GM19463 (cell line): ENCODE measurements at regions not wholly inside any gene's neighbourhood (a gene's known extent, or its start where the extent isn't known, plus 50 kb on each side); places are given as distances from the start of the nearest gene placed in this dataset.
"Not testable (repeated sequence)": the region's sequence is repeated elsewhere in the genome, so short reads cannot be mapped to it uniquely, and the experiment has no call there.

Experiments used
- ATAC-seq: cut with Tn5 transposase; IDR thresholded peaks from one replicate; pipeline ENCODE4 v1.9.1; 2021; ENCODE audit warnings: mild to moderate bottlenecking, moderate library complexity; ENCODE audit not compliant: unreplicated experiment

DNA sequence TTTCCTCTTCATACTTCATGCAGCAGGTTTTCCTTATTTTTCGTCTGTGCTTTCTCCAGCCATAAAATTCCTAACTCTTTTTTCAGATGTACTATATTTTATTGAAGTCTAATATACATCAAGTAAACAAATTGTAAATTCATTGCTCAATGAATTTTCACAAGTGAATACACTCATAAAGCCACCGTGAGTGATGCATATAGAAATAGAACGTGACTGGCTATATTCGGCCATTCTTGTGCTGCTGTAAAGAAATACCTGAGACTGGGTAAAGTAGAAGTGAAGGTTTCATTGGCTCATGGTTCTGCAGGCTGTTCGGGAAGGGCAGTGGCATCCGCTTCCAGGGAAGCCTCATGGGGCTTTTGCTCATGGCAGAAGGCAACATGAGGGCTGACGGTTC is 868.4 kb upstream of the EEF2KMT start:
- no peak for ATAC-seq

DNA sequence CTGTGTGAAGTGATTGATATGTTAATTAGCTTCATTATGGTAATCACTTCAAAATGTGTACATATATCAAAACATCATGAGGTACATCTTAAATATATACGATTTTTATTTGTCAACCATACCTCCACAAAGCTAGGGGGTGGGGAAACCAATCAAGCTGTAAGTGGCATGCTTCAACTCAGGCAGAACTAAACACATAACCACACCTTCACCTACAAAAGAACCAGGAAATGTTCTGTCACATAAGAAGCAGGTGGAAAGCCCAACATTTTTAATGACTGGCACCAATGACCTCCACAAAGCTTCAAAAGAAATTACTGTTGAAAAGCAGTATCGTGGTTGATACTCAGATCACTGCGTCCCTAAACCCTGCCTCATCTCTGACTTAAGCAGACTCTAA is 867.7 kb upstream of the EEF2KMT start:
- ATAC-seq, result no peak

DNA sequence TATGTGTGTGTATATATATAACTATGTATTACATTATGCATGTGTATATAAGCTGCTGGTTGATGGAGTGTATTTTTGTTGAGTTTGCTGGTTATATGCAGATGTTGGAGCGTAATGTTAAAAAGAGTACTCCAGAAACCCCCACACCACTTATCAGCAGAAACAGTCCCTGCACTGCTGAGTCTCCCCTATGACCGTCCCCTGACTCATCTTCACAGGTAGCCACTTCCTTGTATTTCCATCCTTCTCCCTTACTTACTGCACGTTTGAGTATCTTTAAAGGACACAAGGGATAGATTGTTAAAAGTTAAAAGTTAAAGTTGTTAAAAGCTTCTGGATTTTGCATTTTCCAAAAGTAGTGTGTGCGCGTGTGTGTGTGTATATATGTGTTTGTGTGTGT is 853.9 kb upstream of the EEF2KMT start:
- no peak for ATAC-seq

DNA sequence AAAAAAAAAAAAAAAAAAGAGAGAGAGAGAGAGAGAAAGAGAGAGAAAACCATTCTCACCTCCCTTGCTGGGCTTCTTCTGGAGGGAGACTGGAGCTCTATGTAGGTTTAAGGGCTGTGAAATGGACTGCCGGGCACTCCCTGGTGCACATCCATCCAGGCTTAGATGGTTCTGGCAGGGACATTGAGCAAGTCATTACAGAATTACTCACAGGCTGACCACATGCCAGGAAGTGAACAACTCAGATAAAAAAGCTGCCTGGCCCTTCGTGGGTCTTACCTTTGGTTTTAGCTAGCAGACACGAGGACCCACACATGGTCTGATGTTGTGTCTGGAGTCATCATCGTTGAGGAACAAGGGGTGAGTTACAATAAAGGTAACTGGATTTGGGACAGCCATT is 847.4 kb upstream of the EEF2KMT start:
- ATAC-seq, result no peak

DNA sequence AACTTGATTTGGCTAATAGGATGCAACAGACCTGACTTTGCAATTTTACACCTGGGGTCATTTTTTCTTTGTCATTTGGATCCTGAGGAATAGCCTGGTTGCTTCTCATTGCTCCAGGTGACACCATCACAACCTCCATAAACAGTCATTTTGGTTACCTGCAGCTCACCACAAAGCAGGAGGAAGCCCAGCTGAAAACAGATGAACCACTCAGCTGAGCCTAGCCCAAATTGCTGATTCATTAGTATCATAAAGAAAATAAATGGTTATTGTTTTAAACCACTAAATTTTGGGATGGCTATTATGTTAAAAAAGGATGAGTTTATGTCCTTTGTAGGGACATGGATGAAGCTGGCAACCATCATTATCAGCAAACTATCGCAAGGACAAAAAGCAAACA is 841.0 kb upstream of the EEF2KMT start:
- ATAC-seq, result no peak

DNA sequence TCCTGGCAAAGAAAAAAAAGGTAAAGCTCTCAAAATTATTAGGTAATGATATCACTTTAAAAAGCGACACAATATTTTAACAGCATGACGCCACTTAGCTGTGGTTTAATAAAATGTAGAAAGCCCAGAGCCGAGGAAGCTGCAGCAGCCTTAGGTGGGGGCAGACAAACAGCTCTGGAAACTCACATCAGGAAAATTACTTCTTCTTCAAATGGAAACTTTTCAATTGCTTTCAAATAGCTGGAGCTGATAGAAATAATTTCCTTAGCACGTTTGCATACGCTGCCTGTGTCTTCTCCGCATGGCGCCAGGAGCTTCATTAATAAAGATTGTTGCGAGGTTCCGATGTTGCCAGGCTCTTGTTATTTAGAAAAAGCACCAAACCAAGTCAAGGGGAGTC is 835.3 kb upstream of the EEF2KMT start:
- ATAC-seq, result no peak

GRCh38 chr16:5928476-5929065 is 831.0 kb upstream of the EEF2KMT start:
- no peak for ATAC-seq

GRCh38 chr16:5925850-5926249 is 828.3 kb upstream of the EEF2KMT start:
- ATAC-seq, result no peak

DNA sequence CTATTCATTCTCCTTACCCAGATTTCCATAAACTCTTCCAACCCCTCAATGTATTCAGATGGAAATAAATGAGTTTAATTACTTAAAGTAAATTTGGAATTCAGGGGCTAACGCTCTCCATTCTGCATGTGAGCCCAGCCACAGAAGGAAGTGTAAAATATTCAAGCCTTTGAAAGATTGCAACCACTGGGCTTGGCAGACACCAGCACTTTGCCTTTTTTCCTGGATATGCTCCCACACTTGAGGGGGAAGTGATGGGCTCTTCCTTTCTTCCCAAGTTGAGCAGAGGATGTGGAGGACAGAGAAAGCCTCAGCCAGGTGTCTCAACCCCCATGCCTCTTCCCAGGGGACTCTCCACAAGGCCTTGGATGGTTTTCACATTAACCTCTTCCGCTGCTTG is 825.1 kb upstream of the EEF2KMT start:
- ATAC-seq, result no peak

DNA sequence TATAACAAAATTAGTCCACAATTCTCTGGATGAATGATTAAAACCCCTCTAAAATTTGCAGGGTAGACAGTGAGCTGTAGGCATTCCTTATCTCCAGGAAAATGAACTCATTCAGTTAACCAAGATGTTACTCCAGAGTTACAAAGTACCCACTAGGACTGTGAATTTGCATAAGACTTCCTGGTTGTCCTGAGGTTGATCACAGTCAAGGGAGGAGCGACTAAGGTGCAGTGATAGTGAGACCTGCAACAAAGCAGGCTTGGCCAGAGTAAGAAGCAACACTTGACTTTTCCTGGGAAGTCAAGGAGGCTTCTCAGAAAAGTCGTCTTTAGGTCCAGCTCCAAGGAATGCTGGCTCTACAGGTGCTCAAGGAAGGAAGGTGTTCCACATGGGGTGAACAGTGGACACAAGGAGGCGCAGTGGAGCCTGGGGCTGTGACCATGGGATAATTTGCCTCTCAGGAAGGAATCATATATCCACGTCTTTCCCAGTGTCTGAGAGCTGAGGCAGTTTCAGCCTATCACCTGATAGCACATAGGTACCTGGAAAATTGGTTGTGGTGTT is 821.1 kb upstream of the EEF2KMT start:
- no peak for ATAC-seq

DNA sequence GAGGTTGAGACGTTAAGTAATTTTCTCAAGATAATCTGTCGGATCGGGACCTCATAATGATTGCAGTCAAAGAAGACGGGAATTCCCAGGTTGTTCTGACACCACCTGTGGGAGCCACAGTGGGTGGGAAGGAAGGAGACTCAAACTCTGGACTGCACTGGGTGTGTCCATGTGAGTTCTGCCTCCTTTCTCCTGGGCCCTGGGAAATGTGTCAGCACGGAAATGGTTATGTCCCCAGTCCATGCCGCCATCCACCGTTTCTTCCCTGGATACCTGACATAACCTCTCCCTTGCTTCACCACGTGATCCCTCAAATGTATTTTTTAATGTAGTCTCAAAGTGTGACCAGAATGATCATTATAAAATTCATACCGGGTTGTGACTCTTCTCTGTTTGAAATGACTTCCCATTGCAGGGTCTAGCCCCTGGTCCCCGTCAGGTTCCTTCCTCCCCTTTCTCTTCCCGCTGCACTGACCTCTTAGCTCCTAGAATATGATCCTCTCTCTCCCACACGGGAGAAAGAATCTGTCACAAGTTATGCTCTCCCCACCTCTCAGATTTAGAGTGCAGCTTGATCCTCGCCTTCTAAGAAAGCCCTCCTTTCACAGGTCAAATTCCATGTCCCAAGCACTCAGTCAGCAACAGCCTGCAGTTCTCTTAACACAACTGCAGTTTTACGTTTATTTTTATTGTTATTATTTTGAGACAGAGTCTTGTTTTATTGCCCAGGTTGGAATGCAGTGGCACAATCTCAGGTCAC is 820.0 kb upstream of the EEF2KMT start:
- ATAC-seq, result no peak

- ATAC-seq, result no peak
These were observed 819.2 kb upstream of the EEF2KMT start for GRCh38 chr16:5916711-5917191.

DNA sequence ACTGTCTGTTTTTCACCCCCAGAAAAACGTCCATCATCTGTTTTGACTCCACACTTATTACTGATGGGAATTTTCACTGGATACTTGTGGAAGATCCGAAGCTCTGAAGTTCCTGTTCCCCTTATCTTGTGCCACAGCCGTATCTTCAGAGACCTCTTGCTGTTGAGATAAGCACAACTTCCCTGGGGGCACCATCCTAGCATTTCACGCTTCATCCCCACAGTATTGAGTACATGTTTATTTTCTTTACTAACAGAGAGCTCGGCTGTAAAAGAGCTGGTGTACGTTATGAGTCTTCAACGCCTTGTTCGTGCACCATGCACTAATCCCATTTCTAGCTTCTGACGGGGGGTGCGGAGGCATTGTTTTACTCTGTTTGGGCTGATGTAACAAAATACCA is 813.6 kb upstream of the EEF2KMT start:
- no peak for ATAC-seq

GRCh38 chr16:5909556-5909955 is 812.0 kb upstream of the EEF2KMT start:
- not testable (repeated sequence) for ATAC-seq

- ATAC-seq, result no peak
These were observed 809.9 kb upstream of the EEF2KMT start for GRCh38 chr16:5907544-5907943.

DNA sequence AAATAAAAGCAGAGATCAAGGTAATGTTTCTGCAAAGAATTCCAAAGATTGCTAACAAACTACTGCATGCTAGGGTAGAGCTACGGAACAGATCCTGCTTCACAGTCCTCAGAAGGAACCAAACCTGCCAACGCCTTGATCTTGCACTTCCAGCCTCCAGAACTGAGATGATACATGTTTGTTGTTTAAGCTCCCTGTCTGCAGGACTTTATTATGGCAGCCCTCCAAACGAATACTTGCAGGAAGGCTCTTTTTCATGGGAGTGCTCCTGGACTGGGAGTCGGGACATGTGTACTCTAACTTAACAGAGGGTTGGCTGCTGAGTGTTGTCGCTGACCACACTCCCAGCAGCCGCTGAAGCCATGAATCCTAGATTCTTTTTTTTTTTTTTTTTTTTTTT is 808.8 kb upstream of the EEF2KMT start:
- no peak for ATAC-seq

DNA sequence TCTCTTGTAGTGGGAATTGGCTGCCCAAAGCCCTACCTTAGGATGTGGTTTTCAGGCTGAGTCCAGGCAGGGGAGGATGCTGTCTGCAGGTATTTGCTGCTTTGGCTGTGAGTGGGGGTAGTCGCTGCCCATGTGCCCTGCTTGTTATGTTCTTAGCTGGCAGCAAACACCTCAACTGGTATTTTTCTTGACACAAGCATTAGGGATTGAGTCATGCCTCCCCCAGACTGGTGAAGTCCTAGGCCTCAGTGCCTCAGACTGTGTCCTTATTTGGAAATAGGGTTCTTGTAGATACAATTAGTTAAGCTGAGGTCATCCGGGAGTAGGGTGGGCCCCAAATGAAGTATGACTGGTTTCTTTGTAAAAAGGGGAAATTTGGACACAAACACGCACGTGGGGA is 808.3 kb upstream of the EEF2KMT start:
- ATAC-seq, result no peak

DNA sequence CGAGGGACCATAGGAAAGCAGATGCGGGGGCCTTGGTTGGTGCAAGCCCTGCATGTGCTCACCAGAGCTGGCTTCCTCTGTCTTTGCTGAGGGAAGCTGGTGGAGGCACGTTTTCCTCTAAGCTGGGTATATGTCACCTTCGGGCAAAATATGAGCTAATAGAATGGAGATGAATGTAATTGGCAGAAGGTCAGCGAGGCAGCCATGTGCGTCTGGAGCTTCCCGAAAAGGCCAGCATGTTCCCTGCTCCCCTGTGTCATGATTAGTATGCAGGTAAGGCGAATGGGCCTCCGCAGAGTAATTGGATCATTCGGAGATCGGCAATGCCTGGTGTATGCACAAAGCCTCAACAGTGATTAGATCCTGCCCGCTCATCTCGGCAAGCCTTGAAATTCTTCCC is 806.2 kb upstream of the EEF2KMT start:
- ATAC-seq, result no peak

DNA sequence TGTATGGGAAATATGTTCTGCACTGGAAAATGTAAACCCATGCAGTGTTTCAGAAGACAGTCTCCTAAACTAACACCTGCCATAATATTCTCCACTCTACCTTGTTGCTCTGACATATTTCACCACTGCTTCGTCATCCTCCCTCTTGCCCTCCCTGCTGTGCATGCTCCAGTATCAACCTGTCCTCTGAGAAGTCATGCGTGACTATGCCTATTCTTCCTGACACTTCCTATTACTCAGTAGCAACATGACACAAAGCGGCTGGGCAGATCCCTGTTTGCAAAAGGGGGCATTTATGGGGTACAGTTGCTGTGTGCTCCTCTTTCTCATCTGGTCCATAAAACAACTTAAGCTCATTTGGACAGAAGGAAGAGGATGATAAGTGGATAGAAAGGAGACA is 805.6 kb upstream of the EEF2KMT start:
- ATAC-seq, result no peak

GRCh38 chr16:5900046-5900445 is 802.5 kb upstream of the EEF2KMT start:
- ATAC-seq, result no peak

DNA sequence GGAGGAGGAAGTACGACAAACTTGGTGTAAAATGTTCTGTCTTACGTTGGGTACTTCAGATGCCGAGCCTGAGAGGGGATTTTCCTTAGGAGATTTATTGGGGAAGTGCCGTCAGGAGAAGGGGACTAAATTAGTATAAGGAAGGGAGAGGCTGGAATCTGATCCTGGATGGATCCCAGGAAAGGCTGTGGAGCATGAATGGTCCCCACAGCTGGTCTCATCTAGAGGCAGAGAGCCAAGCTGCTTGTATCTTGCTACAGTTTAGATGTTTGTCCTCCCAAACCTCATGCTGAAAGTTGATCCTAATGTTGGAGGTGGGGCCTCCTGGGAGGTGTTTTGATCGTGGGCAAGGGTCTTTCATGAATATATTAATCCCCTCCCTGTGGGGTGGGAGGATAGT is 798.4 kb upstream of the EEF2KMT start:
- no peak for ATAC-seq

DNA sequence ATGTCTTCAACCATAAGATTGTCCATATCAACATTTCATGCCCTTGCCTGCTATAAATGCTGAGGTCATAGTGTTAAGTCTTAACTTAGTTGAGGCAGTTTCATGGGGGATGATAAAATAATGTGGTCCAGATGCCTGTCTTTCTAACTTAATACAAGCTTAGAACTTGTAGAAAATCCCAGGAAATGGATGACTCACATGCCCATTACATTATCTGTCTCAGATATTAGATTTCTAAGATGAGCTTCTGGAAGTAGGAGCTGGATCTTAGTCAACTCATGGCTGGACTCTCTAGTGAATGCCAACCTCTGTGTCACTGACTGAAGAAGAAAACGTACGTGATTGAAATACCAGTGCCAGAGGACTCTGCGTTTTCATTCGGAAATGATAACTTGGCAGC is 797.5 kb upstream of the EEF2KMT start:
- ATAC-seq, result no peak
